CD4-positive, alpha-beta T cell treated with Interleukin-1 beta for 1 hour (primary cell): ENCODE measurements at regions not wholly inside any gene's neighbourhood (a gene's known extent, or its start where the extent isn't known, plus 50 kb on each side); places are given as distances from the start of the nearest gene placed in this dataset.

Source experiments
- DNase-seq, 2 donors: peaks; one replicate each; pipeline ENCODE4 v3.0.0-alpha.2; 2020 to 2022

DNA sequence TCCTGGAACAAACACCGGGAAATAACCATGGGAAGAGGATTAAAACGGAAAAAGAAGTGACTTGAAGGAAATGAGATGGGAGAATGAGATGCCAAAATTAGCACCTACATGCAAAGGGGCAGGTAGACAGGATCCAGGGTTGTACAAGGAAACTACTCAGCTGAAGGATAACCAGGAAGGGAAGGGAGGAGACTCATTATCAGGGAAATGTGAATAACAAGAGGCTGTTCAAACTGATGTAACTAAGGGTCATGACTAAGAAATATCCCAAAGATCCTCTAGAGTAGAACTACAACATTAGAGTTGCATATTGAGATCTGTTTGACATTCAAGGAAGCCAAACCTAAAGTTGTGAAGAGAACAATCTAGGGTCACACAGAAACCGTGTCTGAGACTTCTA, 166.2 kb upstream of the SP8 start:
- no peak for DNase-seq

DNA sequence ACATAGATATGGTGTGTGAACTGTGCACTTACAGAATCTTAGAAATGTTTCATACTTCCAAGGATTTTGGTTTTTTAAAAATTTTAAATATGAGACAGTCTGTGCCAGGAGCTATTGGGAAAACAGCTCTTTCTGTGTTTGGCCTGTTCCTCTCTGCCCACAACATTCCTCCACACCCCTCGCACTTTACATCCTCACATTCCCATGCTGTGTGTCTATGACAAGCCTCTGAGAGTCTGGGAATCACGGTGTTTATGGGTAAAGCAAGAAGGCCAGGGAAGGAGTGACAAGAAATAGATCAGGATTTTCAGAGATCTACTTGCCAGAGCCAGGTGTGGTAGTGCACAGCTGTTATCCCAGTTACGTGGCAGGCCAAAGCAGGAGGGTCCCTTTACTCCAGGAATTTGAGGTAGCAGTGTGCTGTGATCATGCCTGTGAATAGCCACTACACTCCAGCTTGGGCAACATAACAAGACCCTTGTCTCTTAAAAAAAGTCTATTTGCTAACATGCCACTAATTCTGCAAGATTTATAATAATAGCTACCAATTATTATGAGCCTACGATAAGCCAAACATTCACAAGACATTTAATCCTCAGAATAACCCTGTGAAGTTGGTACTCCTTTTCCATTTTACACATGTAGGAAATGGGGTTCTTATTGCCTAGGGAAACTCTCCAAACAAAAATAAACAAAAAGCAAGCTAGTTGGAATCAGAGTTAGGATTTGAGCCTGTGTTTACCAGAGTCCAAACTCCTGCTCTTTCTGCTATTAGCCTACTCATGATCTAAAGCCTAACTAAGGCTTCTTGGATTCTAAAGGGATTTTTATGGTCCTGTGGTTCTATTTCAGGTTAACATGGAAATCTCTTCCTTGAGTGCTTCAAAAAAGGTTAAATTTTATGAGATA, 168.3 kb upstream of the SP8 start:
- DNase-seq = no peak

DNA sequence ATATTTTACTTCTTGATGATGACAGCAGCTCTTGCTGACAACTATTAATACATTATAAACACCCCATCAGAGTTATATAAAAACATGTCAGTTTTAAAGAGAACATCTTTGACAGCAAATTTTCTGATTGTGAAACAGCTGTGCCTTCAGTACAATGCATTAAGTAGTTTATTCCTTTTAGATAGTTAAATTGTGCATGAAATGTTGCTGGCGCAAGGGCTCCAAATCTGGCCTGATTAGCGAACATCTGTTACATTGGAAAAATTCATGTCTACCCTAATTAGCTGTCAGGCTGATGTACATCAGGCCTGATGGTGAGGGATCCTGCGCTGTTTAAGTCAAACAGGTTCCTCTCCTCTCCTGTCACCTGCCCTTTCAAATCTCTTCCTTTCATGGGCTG, 171.9 kb upstream of the SP8 start:
- DNase-seq = no peak

GRCh38 chr7:20959281-20959680, 172.6 kb upstream of the SP8 start:
- no peak for DNase-seq

- no peak for DNase-seq
These were observed 177.0 kb upstream of the SP8 start for GRCh38 chr7:20963556-20964280.

DNA sequence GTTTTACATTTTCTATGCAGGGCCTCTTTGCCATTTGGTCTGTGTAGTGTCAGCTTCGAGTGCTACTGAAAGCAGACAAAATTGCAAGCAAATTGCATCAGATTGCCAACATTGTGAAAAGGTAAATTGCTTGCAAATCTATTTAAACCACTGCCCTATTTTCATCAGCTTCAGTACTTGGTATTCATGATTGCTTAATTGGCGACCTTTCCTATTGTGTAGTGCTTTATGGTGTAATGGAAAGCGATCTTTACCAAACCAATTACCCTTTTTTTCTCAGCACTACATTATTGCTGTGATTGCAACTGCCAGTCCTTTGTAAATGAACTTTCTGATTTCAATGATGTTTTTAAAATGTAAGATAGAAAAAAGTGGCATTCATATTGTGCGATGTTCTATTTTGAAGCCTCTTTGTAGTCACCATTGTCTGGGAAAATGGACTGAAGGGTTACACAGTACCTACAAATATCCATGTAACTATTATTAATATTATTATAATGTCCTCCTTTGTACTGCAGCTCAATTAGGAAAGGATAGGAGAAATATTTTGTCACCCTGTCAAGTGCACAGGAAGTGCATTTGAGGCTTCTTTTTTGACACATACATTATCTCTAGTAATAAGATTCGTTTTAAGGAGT, 177.7 kb upstream of the SP8 start:
- DNase-seq = no peak

DNA sequence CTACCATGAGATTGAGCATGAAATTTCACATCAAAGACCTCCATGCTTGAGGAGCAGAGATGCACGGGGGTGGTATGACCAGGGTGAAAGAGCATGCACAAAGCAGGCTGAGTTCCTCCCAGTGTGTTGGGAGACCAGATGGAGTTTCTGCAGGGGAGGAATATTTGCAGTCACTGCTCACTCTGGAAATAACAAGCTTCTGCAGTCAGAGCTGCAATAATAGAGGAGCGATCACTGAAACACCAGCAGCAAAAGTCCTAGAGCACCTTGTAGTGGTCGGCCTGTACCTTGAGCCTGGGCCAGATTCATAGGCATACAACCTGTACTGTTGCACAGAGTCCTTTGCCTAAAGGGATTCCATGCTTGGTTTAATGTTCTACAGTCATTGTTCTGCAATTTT, 184.5 kb upstream of the SP8 start:
- DNase-seq = no peak

DNA sequence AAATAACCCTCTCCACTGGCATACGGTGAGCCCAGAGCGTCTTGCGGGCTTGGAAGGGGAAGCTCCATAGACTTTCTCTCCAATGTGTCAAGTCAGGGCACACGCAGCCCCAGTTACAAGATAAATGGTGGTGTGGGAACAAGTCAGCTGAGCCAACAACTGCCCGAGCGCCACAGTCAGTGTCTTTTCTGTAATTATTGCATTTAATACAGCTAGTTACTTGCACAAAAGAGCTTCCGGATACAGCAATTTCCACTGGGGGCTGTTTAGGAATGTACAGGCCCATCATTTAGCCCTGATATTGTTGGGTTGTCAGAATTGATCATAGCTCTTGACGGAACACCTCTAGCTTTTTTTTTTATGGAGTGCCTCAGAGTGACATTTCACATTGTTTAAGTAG, 193.5 kb upstream of the SP8 start:
- DNase-seq = no peak

- DNase-seq = no peak
These were observed 194.1 kb upstream of the SP8 start for GRCh38 chr7:20980668-20981264.

DNA sequence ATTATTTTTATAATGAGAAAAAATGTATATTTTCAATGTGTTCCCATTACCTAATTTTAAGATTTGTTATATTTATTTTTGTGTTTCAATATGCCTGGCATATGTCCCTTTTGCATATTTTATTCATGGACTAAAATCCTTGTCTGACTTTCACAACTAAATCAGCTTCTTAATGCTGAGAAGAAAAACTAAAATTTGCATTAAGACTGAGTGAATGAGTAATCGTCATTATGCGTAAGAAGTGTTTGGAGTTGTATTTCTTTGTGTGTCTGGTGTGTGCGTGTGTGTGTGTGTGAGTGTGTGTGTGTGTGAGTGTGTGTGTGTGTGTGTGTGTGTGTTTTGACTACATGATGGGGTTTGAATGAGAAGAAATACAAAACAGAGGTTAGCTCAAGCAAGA, 201.7 kb upstream of the SP8 start:
- DNase-seq = no peak

DNA sequence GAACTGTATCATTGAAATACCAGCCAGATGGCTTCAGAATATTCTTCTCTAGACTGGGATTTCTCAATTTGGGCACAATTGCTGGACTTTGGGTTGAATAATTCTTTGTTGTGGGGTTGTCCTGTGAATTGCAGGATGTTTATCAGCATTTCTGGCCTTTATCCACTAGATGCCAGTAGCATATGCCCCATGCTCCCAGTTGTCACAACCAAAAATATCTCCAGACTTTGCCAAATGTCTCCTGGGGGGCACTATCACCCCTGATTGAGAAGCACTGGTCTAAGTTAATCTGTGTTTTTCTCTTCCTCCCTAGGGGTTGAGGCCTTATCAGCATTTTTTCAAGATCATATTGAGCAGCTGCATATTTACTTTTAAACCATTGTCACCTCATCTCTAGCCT, 204.9 kb upstream of the SP8 start:
- DNase-seq = no peak

DNA sequence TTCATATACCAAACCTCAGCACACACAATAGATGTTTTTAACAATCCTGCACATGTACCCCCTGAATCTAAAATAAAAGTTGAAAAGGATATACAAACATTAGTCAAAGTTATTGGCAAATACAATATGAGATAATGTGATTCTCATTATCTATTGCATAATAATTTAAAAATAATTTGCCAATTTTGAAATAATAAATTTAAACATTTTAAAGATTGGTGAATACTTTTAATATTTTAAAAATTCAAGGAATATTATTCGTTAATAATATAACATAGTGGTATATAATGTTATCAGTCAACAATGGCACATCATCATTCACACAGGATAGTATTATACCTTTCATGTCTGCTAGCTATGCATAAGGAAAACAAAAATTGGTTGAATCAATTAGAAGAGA, 207.0 kb upstream of the SP8 start:
- DNase-seq = no peak

GRCh38 chr7:20998309-20998708, 211.6 kb upstream of the SP8 start:
- no peak for DNase-seq

DNA sequence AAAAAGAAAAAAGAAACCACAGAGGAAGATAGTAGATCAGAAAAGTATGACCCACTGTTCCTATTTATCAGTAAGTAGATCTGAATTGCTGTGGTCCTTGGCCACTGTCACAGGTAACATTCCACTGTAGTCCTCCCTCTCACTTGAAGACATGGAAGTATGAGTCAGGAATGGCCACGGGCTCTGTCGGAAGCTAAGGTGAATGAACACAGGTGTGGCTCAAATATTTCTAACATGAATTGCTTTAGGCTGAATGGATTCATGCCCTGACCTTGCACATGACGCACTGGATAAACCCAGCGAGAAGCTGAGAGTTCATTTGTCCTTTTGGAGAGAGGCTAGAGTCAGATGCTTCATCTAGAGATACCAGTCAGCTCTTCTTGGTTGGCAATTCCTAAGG, 224.5 kb upstream of the SP8 start:
- no peak for DNase-seq

GRCh38 chr7:21013765-21014539, 227.3 kb upstream of the SP8 start:
- DNase-seq = no peak

DNA sequence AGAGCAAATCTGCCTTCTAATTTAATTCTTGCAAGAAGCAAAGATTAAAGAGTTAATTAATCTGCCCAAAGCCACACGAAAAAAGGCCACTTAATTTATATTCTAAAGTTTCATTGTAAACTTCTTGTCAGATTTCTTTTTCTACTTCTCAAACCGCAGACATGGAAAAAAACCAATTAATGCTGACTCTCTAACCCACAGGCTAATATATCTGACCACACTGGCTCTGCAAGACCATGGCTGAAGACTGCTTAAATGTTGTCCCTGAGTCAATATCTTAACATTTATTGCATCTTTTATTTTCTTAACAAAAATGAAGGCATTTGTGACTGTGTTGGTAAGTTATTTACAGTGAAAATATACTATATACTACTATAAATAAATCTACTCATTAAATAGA, 234.0 kb upstream of the SP8 start:
- DNase-seq = no peak

GRCh38 chr7:21023841-21024484, 237.3 kb upstream of the SP8 start:
- DNase-seq = no peak

- no peak for DNase-seq
These were observed 237.8 kb upstream of the SP8 start for GRCh38 chr7:21024485-21024867.

DNA sequence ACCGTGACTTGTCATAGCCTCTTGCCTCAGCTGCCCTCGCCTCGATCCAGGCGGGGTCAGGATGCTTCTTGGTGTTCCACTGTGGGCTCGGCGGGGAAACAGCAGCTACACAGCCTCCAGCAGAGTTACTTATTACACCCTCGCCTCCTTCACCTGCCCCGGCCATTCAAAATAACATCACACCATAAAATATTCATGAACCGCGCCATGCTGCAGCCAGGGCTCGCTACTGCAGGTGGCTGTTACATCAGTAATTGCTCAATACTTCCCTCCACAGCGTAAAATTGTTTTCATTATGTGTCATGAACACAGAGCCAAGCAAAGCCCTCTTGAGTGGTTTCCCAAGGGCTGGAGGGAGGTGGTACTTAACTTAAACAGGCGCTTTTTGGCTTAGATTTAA, 241.5 kb upstream of the SP8 start:
- DNase-seq = no peak

DNA sequence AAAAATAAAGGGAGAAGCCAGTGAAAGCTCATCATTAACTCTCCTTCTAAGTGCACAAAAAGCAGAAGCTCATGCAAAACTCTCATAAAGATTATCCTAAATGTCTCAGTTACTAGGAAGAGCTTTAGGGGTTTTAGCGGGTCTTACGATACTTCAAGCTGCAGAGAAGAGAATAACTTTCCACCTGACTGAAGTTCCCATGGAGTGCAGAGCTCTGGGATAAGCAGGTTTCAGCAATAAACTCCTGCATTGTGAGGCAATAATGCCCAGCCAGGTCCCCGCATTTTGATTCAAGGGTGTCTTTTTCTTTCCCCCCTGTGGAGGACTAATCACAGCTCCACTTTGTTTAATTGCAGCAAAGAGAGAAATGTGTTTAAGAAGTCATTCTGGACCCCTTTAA, 241.9 kb upstream of the SP8 start:
- DNase-seq = no peak

- DNase-seq = no peak
These were observed 242.3 kb upstream of the SP8 start for GRCh38 chr7:21029006-21029405.

DNA sequence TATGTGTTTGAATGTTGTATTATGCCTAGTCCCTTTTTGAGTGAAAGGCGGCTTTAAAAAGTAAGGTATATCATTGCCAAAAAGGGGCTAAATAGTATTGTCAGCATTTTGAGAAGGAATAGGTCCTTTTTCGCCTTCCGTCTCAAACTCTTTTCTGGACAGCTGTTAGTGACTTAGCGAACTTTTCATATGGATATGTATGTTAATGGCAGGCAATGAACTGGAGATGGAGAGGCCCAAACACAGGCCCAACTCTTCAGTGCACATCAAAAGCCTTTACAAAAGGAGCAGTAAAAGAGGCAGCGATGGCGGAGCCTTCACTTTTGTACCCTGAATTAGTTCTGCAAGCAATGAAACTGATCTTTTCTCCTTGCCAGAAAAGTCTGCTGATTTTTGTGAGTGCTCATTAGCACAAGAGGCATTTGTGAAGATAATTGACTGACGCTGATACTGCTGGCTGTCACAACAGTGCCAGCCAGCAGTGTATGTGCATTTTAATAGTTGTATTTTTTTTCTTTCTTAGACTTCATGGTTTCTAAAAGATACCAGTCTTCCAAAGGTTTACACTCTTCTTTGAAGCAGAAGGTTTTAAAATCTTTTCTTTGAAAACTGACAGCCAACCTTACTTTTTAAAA, 243.7 kb upstream of the SP8 start:
- no peak for DNase-seq
